Breast epithelium (tissue), 3 donors: ENCODE measurements at regions not wholly inside any gene's neighbourhood (a gene's known extent, or its start where the extent isn't known, plus 50 kb on each side); places are given as distances from the start of the nearest gene placed in this dataset.

Experiments
- CTCF ChIP-seq, 3 donors: fragments of 450-650 bp; IDR thresholded peaks; one replicate each; pipeline ENCODE4 v1.5.1; 2016 to 2017; ENCODE audit warnings: antibody characterized with exemption in 3 of 3, mild to moderate bottlenecking in 3 of 3, moderate library complexity in 3 of 3
- POLR2A ChIP-seq: fragments of 450-650 bp; IDR thresholded peaks from one replicate; pipeline ENCODE4 v1.6.1; 2016; ENCODE audit warnings: antibody characterized with exemption, mild to moderate bottlenecking, moderate library complexity
- POLR2AphosphoS5 ChIP-seq, 3 donors: sonication (generic); formaldehyde crosslinking; IDR thresholded peaks; one replicate each; pipeline ENCODE4 v1.6.1; 2017; ENCODE audit warnings: antibody characterized with exemption in 3 of 3

DNA sequence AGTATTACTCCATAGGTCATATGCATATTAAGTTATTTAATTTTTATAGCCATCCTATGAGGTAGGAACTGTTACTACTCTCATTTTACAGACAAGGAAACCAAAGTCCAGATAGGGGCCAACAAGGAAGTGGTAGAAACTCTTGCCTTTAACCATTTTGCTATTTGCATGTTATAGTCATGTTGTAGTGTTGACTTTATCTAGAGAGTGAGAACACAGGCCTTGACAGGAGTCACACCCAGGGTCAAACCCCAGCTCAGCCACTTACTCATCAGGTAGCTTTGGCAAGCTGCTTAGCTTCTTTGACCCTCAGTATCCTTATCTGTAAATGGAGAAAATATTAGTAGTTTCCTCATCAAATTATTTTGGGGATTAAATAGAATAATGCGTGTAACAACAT lies 156.2 kb downstream of the CAND1 start:
- TF ChIP-seq CTCF (IDR thresholded peaks at IDR 0.05) (no peak), POLR2AphosphoS5 (IDR thresholded peaks at IDR 0.05) (no peak), POLR2A (no peak)
